ENCODE measurements at regions not wholly inside any gene's neighbourhood (a gene's known extent, or its start where the extent isn't known, plus 50 kb on each side); places are given as distances from the start of the nearest gene placed in this dataset.
"Not testable (repeated sequence)": the region's sequence is repeated elsewhere in the genome, so short reads cannot be mapped to it uniquely, and the experiment has no call there.

DNA sequence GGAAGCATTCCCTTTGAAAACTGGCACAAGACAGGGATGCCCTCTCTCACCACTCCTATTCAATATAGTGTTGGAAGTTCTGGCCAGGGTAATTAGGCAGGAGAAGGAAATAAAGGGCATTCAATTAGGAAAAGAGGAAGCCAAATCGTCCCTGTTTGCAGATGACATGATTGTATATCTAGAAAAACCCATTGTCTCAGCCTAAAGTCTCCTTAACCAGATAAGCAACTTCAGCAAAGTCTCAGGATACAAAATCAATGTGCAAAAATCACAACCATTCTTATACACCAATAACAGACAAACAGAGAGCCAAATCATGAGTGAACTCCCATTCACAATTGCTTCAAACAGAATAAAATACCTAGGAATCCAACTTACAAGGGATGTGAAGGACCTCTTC is 1521.3 kb upstream of the TPTE start:
- not testable (repeated sequence) for TF ChIP-seq CTCF (conservative IDR thresholded peaks at IDR 0.05 in 1 of 2, IDR thresholded peaks at IDR 0.05 in 1 of 2; ENCODE audit: low read depth in 1 of 2, low read length in 2 of 2); EZH2 (IDR thresholded peaks at IDR 0.05; ENCODE audit: low read length, missing control alignments)
